Fibroblast of mammary gland (primary cell): ENCODE measurements at regions not wholly inside any gene's neighbourhood (a gene's known extent, or its start where the extent isn't known, plus 50 kb on each side); places are given as distances from the start of the nearest gene placed in this dataset.

Experiments
- DNase-seq: peaks from one replicate; pipeline ENCODE4 v3.0.0-alpha.2; 2010; ENCODE audit warnings: low read depth
- H3K4me3 ChIP-seq: 2 replicates; pipeline ENCODE4 v1.5.1; 2011; ENCODE audit warnings: low read depth, mild to moderate bottlenecking, low read length, moderate library complexity; ENCODE audit not compliant: control insufficient read depth
- TF ChIP-seq, protein P1 (sequence below): conservative IDR thresholded peaks from 2 replicates; pipeline ENCODE4 v1.5.1; 2011; ENCODE audit warnings: low read depth, low read length, inconsistent platforms; ENCODE audit not compliant: control insufficient read depth, insufficient read depth

DNA sequence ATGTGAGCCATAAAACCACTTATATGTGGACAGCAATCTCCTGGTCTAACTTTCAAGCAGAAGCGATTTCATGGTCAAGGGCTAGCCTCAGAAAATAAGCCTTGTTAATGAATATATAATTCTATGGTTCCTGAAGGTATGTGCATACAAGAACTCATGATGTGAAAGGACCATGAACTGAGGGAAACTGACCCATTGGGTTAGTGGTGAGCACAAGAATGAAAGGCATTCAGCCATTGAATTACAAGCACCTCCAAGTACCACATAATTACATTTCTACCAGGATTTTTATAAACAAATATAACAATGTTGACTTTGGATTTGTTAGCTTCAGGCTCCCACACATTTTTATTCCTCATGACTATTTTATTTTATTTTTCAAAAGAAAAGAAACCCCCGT is 459.0 kb downstream of the TLE4 start:
- no peak for DNase-seq
- TF ChIP-seq, protein P1, sequence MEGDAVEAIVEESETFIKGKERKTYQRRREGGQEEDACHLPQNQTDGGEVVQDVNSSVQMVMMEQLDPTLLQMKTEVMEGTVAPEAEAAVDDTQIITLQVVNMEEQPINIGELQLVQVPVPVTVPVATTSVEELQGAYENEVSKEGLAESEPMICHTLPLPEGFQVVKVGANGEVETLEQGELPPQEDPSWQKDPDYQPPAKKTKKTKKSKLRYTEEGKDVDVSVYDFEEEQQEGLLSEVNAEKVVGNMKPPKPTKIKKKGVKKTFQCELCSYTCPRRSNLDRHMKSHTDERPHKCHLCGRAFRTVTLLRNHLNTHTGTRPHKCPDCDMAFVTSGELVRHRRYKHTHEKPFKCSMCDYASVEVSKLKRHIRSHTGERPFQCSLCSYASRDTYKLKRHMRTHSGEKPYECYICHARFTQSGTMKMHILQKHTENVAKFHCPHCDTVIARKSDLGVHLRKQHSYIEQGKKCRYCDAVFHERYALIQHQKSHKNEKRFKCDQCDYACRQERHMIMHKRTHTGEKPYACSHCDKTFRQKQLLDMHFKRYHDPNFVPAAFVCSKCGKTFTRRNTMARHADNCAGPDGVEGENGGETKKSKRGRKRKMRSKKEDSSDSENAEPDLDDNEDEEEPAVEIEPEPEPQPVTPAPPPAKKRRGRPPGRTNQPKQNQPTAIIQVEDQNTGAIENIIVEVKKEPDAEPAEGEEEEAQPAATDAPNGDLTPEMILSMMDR: no peak

DNA sequence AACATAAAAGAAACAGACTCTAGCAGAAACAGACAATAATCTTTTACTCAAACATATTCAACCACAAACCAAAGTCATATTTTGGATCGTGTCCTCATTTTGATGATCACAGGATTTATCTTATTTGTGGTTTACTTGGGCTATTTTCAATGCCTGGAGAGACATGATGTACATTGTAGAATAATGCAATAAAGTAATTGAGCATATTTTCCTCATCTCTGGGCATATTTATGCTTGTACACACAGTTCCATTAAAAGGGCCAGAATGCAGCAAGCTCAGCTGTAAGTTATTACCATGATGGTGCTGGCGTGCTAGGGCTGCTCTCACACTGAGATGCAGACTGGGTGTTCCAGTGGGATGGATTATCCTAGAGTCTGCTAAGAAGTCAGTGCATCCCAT is 456.7 kb downstream of the TLE4 start:
- TF ChIP-seq, protein P1: no peak
- no peak overlapping the region for H3K4me3 ChIP-seq
- peak; percentile 81 for DNase-seq

More for the DNA sequence above, 459.0 kb downstream of the TLE4 start:
- H3K4me3 ChIP-seq: no peak overlapping the region

DNA sequence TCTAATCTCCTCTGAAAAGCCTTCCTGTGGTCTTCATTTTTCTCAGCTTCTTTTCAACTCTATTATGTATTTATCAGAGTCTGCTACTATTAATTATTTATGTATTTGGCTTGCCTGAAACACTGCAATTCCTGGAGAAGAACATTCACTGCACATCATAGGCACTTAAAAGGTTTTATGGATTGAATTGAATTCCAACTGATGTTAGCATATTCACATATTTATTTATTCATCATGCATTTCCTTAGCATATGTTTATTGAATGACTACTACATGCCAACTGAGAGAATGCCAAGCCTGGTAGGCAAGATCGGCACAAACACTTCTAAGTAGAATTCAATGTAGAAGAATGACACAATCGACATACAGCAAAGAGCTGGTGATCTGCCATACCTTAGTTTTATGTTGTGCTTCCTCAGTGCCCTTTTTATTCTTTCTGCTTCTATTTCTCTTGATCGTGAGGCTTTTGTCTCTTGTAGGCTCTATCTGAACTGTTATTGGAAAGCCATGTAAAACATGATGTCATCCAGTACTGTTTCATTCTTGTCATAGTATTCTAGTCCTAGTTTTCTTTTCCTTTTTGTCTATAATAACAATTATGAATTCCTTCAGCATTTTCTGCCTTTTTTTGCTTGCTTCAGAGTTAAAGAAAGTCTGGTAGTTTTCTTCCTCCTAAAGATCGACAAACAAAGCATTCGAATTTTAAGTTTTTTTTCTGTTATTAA is 454.2 kb downstream of the TLE4 start:
- DNase-seq: no peak
- TF ChIP-seq, protein P1: no peak
- H3K4me3 ChIP-seq: no peak overlapping the region

DNA sequence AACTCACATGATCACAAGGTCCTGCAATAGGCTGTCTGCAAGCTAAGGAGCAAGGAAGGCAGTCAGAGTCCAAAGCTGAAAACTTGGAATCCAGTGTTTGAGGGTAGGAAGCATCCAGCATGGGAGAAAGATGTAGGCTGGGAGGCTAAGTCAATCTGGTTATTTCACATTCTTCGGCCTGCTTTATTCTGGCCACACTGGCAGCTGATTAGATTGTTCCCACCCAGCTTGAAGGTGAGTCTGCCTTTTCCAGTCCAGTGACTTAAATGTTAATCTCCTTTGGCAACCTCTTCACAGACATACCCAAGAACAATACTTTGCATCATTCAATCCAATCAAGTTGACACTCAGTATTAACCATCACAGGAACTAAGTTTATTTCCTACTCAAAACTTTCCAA is 453.4 kb downstream of the TLE4 start:
- no peak overlapping the region for H3K4me3 ChIP-seq
- TF ChIP-seq, protein P1: no peak
- no peak for DNase-seq

DNA sequence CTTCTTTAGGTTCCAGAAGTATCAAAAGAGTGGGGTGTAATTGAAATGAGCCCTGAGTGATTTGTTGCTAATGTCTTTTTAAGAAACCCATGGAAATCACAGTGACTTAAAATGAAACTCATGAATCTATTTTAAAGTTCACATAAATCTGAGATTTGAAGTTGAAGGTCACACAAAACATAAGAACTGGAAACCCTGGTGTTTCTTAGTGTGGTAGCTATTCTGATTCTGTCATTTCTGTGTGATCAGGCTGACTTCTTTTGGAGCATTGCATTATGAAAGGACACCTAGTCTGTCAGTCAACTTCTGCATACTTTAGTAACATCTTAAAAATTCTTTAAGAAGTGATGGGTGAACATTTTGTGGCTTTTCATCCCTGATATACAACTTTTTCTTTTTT is 448.8 kb downstream of the TLE4 start:
- no peak overlapping the region for H3K4me3 ChIP-seq
- DNase-seq: no peak
- TF ChIP-seq, protein P1: no peak

DNA sequence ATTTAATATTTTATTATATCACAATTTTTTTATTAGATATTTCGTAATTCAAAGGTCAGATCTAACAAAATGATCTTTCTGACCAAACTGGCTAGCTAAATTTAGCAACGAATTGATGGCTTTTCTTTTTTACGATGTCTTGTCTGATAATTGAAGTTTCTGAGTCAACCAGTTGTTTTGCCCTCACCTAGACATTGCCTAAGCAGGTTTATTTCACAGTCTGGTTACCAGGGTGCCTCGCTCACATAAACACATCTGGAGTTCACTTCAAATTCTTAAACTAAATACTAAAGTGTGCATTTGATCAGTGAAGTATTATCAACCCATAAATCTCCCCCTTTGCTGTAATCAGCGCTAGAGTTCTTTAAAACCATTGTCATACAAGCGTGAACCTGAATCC is 448.3 kb downstream of the TLE4 start:
- TF ChIP-seq, protein P1: no peak
- no peak for DNase-seq
- no peak overlapping the region for H3K4me3 ChIP-seq
